GM12878 (cell line): ENCODE measurements at regions not wholly inside any gene's neighbourhood (a gene's known extent, or its start where the extent isn't known, plus 50 kb on each side); places are given as distances from the start of the nearest gene placed in this dataset.

Experiments used
- ATAC-seq: fragments of 200-7000 bp; cut with Tn5 transposase; 3 replicates; pipeline ENCODE4 v1.9.1; 2020; ENCODE audit warnings: mild to moderate bottlenecking, moderate library complexity
- BruUV-seq: library from RNA; stranded (reverse); fragments of 400-500 nt; replicated peaks from 2 replicates; lab custom pipeline; 2021; lab: Mats Ljungman, UMichigan
- CTCF ChIA-PET: fragments of 300-600 bp; sonication (Branson Sonifier 250); formaldehyde crosslinking; extraction: SDS; loops from one replicate; lab custom pipeline; 2021; ENCODE audit warnings: inconsistent platforms; lab: Yijun Ruan, JAX
- POLR2A ChIA-PET: fragments of 350-600 bp; formaldehyde crosslinking; extraction: SDS; loops from one replicate; lab custom pipeline; 2021; ENCODE audit warnings: inconsistent platforms; lab: Charles Lee
- RAD21 ChIA-PET: fragments of 300-600 bp; sonication (Branson Sonifier 250); formaldehyde crosslinking; loops from one replicate; lab custom pipeline; 2023; ENCODE audit warnings: antibody characterized with exemption; ENCODE audit not compliant: unreplicated experiment; lab: Charles Lee
- SMC1A ChIA-PET: fragments of 300-600 bp; sonication (Branson Sonifier 250); formaldehyde crosslinking; loops from one replicate; lab custom pipeline; 2023; ENCODE audit not compliant: unreplicated experiment, uncharacterized antibody; lab: Charles Lee
- DNase-seq: peaks from one replicate; pipeline ENCODE4 v3.0.0-alpha.2; 2011; ENCODE audit warnings: low read depth, low spot score
- FAIRE-seq: peaks from 3 replicates; lab custom pipeline; 2011; peaks lifted over from hg19 to GRCh38; lab: Jason Lieb, UNC
- H2AFZ ChIP-seq: 2 replicates; pipeline ENCODE4 v1.6.0; 2011; ENCODE audit warnings: low read depth, low read length, control low read depth; ENCODE audit not compliant: control insufficient read depth
- H3K27ac ChIP-seq: 2 replicates; pipeline ENCODE4 v1.5.1; 2011; ENCODE audit warnings: control low read depth; ENCODE audit not compliant: control insufficient read depth, insufficient read depth
- H3K27me3 ChIP-seq, 2 experiments: replicated peaks in 1 of 2; 2 replicates each; pipeline versions ENCODE4 v1.6.0 to v1.6.1; 2011; ENCODE audit warnings: low read length in 1 of 2; ENCODE audit not compliant: control insufficient read depth in 2 of 2, insufficient read depth in 2 of 2
- H3K36me3 ChIP-seq, 2 experiments: 2 replicates each; pipeline ENCODE4 v1.5.1; 2011; ENCODE audit warnings: low read length in 1 of 2; ENCODE audit not compliant: control insufficient read depth in 2 of 2, insufficient read depth in 2 of 2
- H3K4me1 ChIP-seq: 2 replicates; pipeline ENCODE4 v1.6.1; 2011; ENCODE audit warnings: mild to moderate bottlenecking, low read length, moderate library complexity, mixed read lengths; ENCODE audit not compliant: control insufficient read depth, insufficient read depth
- H3K4me2 ChIP-seq: 2 replicates; pipeline ENCODE4 v1.6.0; 2011; ENCODE audit warnings: control low read depth; ENCODE audit not compliant: control insufficient read depth, insufficient read depth
- H3K4me3 ChIP-seq: fragments of 200-600 bp; sonication (generic); 2 replicates; pipeline ENCODE4 v1.5.1; 2016
- H3K79me2 ChIP-seq: 2 replicates; pipeline ENCODE4 v1.6.0; 2011; ENCODE audit warnings: low read length; ENCODE audit not compliant: control insufficient read depth, insufficient read depth
- H3K9ac ChIP-seq: 2 replicates; pipeline ENCODE4 v1.8.0; 2011; ENCODE audit warnings: low read length, control low read depth, mixed read lengths; ENCODE audit not compliant: control insufficient read depth, insufficient read depth
- H3K9me3 ChIP-seq: replicated peaks from 3 replicates; pipeline ENCODE4 v1.5.1; 2011; ENCODE audit warnings: mild to moderate bottlenecking, low read length; ENCODE audit not compliant: control insufficient read depth, insufficient read depth
- H4K20me1 ChIP-seq: 2 replicates; pipeline ENCODE4 v1.6.0; 2011; ENCODE audit not compliant: control insufficient read depth, insufficient read depth
- ATF7 ChIP-seq: fragments of 450-650 bp; IDR thresholded peaks from 2 replicates; pipeline ENCODE4 v1.6.1; 2016; ENCODE audit warnings: low read depth, mild to moderate bottlenecking
- CHD1 ChIP-seq: IDR thresholded peaks from 2 replicates; pipeline ENCODE4 v1.6.1; 2012; ENCODE audit warnings: low read depth, low read length, improper control_type of control experiment
- PML ChIP-seq: IDR thresholded peaks from 2 replicates; pipeline ENCODE4 v1.6.1; 2012; ENCODE audit warnings: low read length, inconsistent platforms
- POLR2A ChIP-seq: IDR thresholded peaks from 2 replicates; pipeline ENCODE4 v1.6.1; 2011; ENCODE audit warnings: low read depth, mild to moderate bottlenecking, low read length
- RB1 ChIP-seq: fragments of 450-650 bp; formaldehyde crosslinking; IDR thresholded peaks from 2 replicates; pipeline ENCODE4 v1.6.1; 2017; ENCODE audit warnings: mild to moderate bottlenecking, borderline replicate concordance
- ZNF687 ChIP-seq: fragments of 450-650 bp; IDR thresholded peaks from 2 replicates; pipeline ENCODE4 v1.6.1; 2017; ENCODE audit warnings: mild to moderate bottlenecking, moderate library complexity
- WGBS: methylation state at CpG from one replicate; pipeline ENCODE4 v1.1.6; 2016; ENCODE audit warnings: low lambda C conversion rate; ENCODE audit not compliant: insufficient replicate concordance, insufficient coverage; ENCODE audit errors: missing lambda C conversion rate; 5-methylcytosine and 5-hydroxymethylcytosine counted together
- in situ Hi-C: fragments of 300-500 bp; cut with MboI; formaldehyde crosslinking; loops from 9 replicates; pipeline ENCODE4 v1.14.3; 2018; ENCODE audit warnings: mixed read lengths
- intact Hi-C: fragments of 100-400 bp; cut with micrococcal nuclease; formaldehyde crosslinking; loops from one replicate; pipeline ENCODE4 v1.14.2; 2022; ENCODE audit not compliant: unreplicated experiment

- intact Hi-C loops: no loop called here
- Histone ChIP-seq H3K9ac (no peak overlapping the region), H3K36me3 (no peaks in the 10 kb centered on the region), H3K4me3 (no peak overlapping the region), H3K4me1 (no peaks in the 10 kb centered on the region), H2AFZ (no peak overlapping the region), H3K27ac (no peak overlapping the region), H4K20me1 (no peaks in the 10 kb centered on the region), H3K27me3 (no peaks in the 10 kb centered on the region), H3K9me3 (no peaks in the 10 kb centered on the region), H3K79me2 (no peaks in the 10 kb centered on the region), H3K4me2 (no peak overlapping the region)
- in situ Hi-C loops: no loop called here
- FAIRE-seq: no peak
- BruUV-seq: no TSS peak
- no peak for ATAC-seq
- DNase-seq: no peak
- CTCF ChIA-PET: no interaction called here
- RAD21 ChIA-PET: no interaction called here
- POLR2A ChIA-PET: no interaction called here
- TF ChIP-seq PML: no peak
- no peak for TF ChIP-seq RB1
- no peak for TF ChIP-seq ATF7
- no peak for TF ChIP-seq CHD1
- no peak for TF ChIP-seq POLR2A
- TF ChIP-seq ZNF687: no peak
- 0% methylated on average over 4 of the region's 4 CpGs for WGBS
- SMC1A ChIA-PET: no interaction called here
Measured at GRCh38 chr18:47343291-47343690, 91.8 kb upstream of the SKOR2 start.
